ENCODE measurements at regions not wholly inside any gene's neighbourhood (a gene's known extent, or its start where the extent isn't known, plus 50 kb on each side); places are given as distances from the start of the nearest gene placed in this dataset.

DNA sequence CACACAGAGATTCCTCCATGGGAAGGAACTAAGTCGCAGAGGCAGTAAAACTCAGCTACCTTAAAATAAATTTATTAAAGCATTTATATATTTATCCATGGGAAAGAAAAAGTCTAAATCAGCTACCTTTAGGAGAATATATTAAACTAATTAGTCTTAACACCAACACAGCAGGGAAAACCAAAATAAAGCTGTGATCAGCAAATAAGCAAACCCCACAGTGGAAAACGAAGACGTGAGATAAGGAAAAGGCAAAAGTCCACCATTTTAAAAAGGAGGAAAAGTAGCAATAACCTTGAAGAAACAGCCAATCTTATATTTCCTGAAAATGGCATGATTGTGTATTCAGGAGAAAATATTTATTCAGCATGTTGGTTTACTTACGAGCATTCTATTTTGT lies 473.0 kb upstream of the ROBO2 start:
- DNase-seq (ENCODE audit: low spot score in 2 of 2) = no peak
- no peak for FAIRE-seq

DNA sequence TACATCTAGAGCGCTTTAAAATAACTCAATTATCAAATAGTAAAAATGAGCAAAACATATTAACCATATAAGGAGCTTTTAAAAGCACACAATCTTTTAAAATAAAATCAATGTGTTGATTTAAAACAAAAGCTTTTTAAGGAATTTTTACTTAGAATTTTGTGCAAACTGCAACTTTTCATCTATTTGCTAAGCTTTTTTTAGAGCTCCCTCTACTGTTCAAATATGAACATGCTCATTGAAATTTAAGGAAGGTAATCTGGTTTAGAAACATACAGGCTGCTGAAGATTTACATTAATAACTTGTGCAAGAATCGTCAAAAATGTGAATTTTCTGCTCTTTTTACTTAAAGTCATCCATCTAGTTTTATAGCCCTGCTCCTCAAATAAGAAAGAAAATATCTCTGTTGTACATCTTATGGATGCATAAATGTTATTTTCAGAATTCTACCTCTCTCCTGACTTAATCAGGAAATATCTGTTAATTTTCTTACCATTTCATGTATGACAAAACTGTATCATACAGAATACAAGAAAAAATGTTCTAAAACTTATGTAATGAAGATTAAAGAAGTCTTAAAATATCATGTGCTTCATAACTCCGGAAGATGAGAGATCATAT lies 469.4 kb upstream of the ROBO2 start:
- FAIRE-seq (peak; percentile 84), DNase-seq (ENCODE audit: low spot score in 2 of 2) (no peak)

DNA sequence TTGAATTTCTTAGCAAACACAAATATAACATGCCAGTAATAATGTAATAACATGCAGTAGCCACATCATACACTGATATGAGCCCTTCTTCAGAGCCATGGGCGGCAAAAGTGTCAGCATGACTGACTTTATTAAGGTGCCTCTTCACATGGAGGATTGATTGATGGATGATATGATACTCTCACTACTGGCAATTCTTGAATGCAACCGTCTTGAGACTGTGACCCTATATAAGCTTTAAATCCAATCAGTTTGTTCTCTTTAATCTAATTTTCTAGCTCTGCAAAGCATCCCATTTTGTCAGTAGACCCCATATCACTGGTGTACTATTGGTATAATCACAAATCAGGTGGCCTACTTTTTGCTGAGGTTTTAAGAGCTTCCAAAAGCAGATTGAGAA lies 463.7 kb upstream of the ROBO2 start:
- no peak for FAIRE-seq

DNA sequence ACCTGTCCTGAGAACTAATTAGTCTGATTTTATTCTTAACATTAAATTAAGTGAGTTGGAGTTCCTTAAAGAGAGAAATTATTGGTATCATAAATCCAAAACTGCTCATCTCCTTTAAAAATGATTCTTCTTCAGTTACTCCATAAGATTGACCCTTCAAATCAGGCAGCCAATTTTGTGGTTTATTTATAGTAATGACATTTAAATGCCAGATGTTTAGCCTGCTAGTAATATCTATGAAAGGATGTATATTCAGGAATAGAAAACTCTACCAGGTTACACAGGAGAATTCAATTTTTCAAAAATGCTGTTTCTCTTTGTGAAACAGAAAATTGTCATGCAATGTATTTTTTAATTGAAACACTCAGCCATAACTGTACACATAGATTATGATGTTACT lies 457.8 kb upstream of the ROBO2 start:
- FAIRE-seq (no peak), DNase-seq (ENCODE audit: low spot score in 2 of 2) (no peak)

More for the DNA sequence above, 463.7 kb upstream of the ROBO2 start:
- DNase-seq (ENCODE audit: low spot score in 2 of 2) = no peak

DNA sequence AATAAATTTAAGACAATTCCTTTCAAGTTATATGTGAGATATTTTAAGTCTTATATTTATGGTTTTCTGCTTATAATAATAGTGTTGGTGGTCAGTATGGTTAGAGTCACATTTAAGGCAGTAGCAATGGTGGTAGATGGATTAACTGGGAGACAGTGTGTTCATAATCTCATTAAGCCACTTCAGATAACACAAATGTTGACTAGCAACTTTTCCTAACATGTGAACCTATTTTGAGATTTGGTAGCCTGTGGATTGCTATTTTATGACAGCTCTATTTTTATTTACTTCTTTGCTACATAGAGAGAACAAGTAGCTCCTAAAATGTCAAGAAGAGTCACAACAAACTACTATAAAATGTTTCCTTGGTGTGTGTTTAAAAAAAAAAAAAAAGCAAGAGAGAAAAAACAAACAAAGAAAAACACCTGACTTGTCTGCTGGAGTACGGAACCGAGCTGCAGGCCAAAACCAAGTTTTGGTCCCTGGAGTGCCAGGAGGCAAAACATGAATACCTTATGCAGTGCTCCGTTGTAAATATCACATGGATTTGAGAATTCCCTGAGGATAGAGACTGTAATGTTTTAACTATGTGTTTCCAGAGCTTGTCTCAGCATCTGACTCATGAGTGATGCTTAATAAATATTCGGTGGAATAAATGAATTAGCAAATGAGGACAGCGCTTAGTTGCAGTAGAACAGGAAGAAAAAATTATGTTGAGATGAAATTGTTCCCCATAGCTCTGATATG lies 457.1 kb upstream of the ROBO2 start:
- no peak for FAIRE-seq
- no peak for DNase-seq (ENCODE audit: low spot score in 2 of 2)

DNA sequence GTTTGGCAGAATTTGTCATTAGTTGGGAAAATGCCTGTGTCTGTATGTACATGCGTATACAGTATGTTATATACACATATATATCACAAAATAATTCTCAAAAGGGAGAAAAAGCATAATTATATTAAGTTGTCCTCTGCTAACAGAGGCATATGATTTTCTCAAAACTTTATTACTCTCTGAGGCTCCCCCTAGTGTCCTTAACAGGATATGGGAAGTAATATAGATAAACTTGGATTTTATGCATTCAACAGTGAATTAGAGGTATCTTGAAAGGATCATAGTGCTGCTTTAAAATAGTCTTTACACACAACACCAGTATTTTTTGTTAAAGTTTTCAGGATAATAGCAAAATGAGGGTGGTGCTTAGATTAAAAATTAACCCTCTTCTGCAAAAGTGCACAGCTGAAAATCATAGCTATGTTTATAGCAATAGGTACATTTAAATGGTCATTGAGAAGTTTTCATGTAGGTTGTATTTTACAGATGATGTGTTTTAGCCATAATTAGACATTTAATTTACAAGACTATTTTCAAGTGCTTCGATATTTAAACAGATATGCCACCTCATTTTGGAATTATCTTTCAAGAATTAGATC lies 454.0 kb upstream of the ROBO2 start:
- FAIRE-seq = no peak

DNA sequence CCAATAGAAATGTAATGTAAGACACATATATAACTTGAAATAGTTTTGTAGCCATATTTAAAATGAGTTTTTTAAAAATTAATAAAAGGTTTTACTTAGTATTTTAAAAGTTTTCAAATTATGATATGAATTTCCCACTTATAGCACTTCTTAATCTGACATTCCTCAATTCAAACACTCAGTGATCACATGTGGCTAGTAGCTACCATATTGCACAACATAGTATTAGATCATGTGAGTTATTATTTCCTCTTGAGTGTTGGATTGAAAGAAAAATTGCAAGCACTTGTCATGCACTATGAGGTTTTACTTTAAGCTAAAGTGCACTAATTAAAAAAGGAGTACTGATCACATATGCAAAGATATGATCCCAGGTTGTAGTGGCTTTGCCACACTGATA lies 453.4 kb upstream of the ROBO2 start:
- DNase-seq (ENCODE audit: low spot score in 2 of 2) = no peak
- FAIRE-seq = no peak

More for the DNA sequence above, 454.0 kb upstream of the ROBO2 start:
- no peak for DNase-seq (ENCODE audit: low spot score in 2 of 2)

DNA sequence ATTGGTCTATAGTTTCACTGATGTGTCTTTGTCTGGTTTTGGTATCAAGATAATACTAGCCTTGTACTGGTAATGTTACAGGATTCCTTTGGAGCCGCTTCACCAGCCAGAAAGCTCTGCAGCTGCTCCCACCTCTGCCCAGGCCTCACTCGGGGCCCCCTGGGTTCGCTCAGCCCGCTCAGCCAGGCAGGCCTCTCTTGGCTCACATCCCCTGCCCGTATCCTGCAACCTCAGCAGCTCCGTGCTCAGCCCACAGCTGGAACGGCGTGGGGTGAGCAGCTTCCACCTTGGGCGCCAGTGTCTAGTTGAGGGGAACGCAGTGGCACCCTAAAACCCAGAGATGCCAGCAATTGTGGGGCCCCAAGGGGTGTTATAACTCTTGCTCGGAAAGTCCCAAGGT lies 429.7 kb upstream of the ROBO2 start:
- DNase-seq (ENCODE audit: low spot score in 2 of 2) (no peak), FAIRE-seq (no peak)

DNA sequence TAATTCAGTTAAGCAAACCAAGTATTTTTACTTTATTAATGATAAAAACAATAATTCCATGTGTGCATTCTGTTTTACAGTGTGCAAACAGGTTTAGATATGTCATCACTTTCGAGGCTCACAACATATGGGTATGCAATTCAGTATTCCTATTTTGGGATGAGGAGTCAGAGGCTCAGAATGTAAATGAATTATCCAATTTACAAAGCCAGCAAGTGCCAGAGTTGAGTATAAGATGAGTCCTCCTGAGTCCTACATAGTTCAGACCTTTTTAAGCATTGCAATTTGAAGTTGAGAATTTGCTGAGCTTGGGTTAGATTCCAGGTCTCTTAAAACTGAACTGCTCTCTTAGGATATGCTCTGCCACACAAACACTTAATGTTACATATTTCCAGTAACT lies 424.2 kb upstream of the ROBO2 start:
- DNase-seq (ENCODE audit: low spot score in 2 of 2) (no peak), FAIRE-seq (no peak)

DNA sequence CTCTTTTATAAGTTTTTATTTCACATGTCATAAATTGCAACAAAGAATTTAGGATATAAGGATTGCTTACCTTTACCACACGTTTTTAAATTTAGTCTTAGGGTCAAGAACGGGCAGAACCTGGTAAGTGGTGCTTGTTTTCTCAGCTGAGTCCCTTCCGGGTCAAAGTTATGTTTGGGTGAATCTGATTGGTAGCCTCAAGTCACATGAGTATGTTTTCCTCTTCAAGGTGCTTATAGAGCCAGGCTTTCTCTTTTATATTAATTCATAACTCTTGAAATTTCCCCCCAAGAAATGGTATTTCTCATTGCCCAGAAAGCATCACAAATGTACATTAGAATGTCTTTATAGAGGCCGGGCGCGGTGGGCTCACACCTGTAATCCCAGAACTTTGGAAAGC lies 415.7 kb upstream of the ROBO2 start:
- FAIRE-seq (no peak), DNase-seq (ENCODE audit: low spot score in 2 of 2) (no peak)

DNA sequence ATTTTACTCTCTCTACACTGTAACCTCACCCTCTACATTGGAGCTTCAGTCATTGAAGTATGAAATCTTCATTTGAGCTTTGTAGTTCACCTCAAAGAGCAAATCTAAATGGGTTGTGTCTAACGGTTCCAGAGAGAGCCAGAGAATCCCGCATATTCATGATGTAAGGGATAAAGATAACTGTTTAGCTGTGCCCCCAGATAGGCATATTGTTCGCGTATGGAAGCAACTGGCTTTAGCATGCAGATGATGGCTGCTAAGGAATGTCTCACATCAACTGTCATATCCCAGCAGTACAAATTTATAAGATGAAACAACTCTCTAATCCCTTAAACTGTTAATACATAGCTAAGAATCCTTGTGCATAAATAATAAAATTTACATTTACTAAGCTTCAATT lies 412.7 kb upstream of the ROBO2 start:
- DNase-seq (ENCODE audit: low spot score in 2 of 2) (no peak), FAIRE-seq (no peak)

DNA sequence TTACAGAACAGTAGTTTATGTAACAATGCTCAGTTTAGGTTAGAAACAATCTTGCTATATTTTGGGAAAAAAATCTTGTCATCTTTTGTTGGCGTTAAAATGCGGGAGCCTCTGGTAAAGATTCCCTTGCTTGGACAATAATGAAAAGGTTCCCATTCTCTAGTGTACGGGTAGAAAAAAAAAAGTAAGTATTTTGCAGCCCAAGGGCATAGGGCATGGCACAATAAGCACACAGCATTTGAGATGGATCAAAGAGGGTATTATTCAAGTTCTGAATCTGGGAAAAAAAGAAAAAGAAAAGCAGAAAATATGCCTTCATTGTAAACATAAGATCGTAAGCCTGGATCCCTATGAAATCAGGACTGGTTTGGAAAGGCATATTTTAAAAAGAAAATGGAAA lies 408.6 kb upstream of the ROBO2 start:
- FAIRE-seq = no peak
- DNase-seq (ENCODE audit: low spot score in 2 of 2) = no peak

DNA sequence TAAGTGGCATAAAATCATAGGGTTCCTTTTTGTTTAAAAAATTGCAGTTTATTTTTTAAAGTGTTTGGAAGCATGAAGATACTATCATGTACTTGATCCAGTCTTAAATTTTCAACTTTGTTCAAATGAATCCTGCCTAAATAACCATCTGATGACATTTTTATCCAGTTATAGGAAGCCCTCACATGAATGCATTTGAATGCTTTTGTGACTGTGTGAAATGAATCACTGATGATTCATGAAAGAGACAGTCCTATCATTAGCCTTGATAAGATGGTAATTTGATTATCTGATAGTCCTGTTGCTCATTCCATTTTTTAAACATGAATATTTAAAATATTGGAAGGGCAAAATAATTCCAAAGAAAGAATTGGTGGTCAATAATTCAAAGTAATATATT lies 401.9 kb upstream of the ROBO2 start:
- FAIRE-seq (no peak), DNase-seq (ENCODE audit: low spot score in 2 of 2) (no peak)

DNA sequence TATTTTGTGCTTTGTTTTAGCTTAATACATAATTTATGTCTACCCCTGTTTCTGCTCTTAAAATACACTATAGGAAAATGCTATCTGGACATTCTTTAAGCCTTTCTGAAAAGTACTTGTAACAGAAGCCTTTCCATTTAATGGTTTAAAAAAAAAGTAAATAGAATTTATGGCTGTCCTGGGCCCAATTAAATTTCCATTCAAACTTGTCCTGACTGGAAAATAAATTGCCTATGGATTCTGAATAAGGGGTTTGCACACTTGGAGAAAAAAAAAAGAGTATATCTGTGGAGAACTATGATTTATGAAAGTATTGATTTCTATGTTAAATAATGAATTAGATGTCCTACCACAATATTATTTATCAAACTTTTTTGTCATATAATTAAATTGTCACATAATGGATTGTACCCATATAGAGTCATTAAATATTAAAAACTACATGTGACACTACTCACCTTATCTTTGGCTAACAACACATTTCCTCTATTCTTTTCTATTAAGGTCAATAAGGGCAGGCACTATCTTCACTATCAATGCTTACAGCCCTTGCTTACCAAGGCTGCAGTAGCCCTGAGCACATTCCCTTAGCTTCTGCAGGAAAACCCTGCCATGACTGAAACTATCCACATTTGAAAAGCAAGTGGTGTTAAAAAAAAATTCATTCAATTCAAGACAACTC lies 396.1 kb upstream of the ROBO2 start:
- no peak for DNase-seq (ENCODE audit: low spot score in 2 of 2)
- FAIRE-seq = no peak

DNA sequence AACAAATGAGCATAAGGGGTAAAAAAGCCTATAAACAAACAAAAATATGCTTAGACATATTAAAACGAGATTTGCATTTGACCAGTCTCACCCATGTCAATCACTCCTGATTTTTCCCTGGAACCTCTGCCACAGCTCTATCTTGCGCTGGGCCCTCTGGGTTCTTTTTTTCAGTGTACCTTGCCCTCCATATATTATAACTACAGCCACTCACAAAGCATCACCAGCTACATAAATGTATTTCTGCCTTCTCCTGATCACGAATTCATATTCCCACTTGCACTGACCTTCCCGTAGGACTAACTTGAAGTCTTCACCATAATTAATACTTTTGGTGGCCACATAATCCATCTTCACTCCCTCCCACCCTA lies 395.6 kb upstream of the ROBO2 start:
- FAIRE-seq = no peak
- DNase-seq (ENCODE audit: low spot score in 2 of 2) = no peak

DNA sequence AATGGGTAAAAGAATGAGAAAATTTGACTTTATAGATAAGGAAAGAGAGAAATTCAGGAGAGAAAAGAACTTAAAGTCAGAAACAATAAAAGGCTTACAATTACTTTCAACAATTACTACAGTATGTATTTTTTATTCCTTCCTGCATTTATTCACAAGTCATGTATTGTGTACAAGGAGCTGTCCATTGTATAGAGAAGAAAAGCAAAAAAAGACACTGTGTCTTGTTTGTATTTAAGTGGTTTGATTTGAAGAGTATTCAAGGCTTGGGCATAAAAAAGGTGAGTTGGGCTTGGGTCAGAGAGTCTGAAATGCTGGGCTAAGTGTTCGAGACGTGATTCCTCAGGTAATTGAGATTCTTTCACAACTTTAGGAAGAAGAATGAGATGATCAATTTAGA lies 394.2 kb upstream of the ROBO2 start:
- FAIRE-seq (no peak), DNase-seq (ENCODE audit: low spot score in 2 of 2) (no peak)

DNA sequence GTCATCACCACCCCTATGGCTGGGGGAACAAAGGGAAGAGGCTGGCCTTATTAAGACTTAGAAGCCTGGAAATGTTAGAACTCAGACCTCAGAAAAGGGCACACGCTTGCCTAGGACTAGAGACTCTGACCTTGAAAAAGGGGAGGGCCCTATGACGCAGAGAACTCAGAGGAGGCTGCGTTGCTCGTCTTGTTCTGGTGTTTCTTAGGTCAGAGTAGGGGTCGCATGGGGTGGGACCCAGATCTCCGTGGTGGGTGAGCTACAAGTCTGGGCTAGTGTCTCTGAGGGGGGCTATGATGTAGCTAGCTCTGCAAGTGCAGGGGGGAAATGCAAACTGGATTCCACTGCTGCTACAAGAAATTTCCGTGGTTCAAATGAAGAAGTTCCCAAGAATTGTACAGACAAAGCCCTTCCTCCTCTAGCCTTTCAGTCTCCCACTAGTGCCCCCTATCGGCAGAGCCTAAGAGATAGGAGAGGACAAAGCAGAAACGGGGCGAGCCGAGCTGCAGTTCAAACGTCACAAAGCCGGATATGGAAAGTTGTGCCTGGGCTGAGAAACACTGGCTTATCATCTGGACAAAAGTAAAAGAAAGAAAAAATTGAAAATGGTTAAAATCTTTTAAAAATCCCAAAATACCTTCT lies 392.9 kb upstream of the ROBO2 start:
- no peak for DNase-seq (ENCODE audit: low spot score in 2 of 2)
- FAIRE-seq = no peak

DNA sequence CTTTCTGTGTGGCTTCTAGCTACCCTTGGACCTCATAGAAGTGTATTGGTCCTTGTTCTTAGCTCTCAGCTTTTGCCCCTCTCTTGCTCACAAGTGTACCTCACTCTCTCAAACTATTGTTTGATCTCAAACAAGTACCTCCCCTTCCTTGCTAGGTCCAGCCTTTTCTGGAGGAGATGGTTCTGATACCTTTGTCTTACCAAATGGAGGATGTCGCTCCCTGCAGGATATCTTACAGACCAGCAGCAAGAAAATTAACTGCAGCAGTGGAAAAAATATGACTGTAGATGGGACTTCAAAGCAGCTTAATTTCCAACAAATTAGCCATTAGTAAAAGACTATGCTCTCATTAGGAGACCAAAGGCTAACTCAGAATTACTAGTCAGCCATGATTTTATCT lies 388.1 kb upstream of the ROBO2 start:
- no peak for FAIRE-seq
- DNase-seq (ENCODE audit: low spot score in 2 of 2) = no peak

DNA sequence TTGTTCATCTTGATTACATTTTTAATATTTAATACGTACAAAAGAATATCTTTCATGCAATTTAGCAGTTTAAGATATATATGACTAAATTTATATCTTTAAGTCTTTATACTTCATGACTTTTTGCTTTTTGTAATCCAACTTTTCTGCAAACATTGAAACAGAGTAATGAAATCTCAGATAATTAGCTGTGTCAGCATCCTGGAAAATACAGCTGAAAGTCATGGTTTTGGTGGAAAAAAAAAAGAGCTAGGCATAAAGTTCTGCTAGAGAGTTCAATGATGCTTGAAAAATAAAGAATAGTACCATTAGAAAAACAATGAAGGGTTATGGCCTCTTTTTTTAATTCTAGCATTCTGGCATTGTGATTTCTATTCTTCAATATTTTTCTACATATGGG lies 387.4 kb upstream of the ROBO2 start:
- FAIRE-seq (no peak), DNase-seq (ENCODE audit: low spot score in 2 of 2) (no peak)

DNA sequence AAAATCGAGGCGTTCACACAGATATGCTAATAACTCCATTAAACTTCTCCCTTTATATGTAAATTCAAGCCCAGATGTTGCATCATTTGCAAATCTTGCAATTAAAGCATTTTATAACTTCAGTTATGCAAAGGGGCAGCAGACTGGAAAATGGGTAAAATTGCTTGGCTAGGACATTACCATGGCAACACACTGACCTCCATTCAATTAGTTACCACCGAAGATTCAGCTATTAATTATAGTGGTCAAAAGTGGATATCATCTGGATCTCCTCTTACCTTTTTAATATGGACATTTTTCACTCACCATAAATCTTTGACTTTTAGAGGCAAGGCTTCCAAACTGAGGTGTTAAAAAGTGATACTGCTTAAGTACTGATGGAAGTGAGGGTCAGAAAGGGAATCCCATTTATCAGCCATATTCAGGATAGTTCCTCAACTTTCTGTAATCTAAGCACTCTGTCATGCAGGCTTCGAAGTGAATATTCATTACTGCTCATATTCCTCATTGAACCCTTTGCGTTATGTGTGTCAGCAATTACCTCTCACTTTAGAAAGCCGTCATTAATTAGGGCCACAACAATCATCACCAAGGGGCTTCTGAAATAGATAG lies 386.2 kb upstream of the ROBO2 start:
- DNase-seq (ENCODE audit: low spot score in 2 of 2) (no peak), FAIRE-seq (no peak)

All from frontal cortex (tissue), 3 donors.